ENCODE measurements at regions not wholly inside any gene's neighbourhood (a gene's known extent, or its start where the extent isn't known, plus 50 kb on each side); places are given as distances from the start of the nearest gene placed in this dataset.

- TF ChIP-seq POLR2AphosphoS5 (IDR thresholded peaks at IDR 0.05; ENCODE audit: low read length) (no peak), ZZZ3 (IDR thresholded peaks at IDR 0.05; ENCODE audit: control insufficient read depth, insufficient read length, low read depth) (no peak), BRCA1 (IDR thresholded peaks at IDR 0.05; ENCODE audit: low read depth, low read length) (no peak)
Observed at GRCh38 chr5:174282391-174282790, 236.9 kb downstream of the NSG2 start.

Data from GM12878 (cell line).